A549 (cell line): ENCODE measurements at regions not wholly inside any gene's neighbourhood (a gene's known extent, or its start where the extent isn't known, plus 50 kb on each side); places are given as distances from the start of the nearest gene placed in this dataset.

Source experiments
- ATAC-seq, 2 experiments: fragments of 200-7000 bp in 1 of 2; fragments of >200 bp in 1 of 2; cut with Nextera tagmentation in 1 of 2; cut with Tn5 transposase in 1 of 2; 3 replicates each; pipeline versions ENCODE4 v1.8.0 to v1.9.1; 2018 to 2020; ENCODE audit warnings: mild to moderate bottlenecking in 1 of 2, moderate library complexity in 1 of 2
- CTCF ChIA-PET: fragments of 300-600 bp; sonication (Branson Sonifier 250); formaldehyde crosslinking; extraction: SDS; loops from one replicate; lab custom pipeline; 2021; ENCODE audit warnings: antibody characterized with exemption, inconsistent platforms; lab: Yijun Ruan, JAX
- POLR2A ChIA-PET: fragments of 350-600 bp; formaldehyde crosslinking; extraction: SDS; loops from one replicate; lab custom pipeline; 2021; ENCODE audit warnings: antibody characterized with exemption, inconsistent platforms; lab: Yijun Ruan, JAX
- DNase-seq, 2 experiments: peaks; one replicate each; pipeline versions ENCODE4 v3.0.0 to v3.0.0-alpha.2; 2011 to 2016; ENCODE audit warnings: low read depth in 1 of 2, low spot score in 1 of 2
- FAIRE-seq: peaks from 2 replicates; lab custom pipeline; 2011; peaks lifted over from hg19 to GRCh38; lab: Jason Lieb, UNC
- H3K27ac ChIP-seq, 2 experiments: fragments of >200 bp; sonication (Bioruptor Twin); formaldehyde crosslinking; 3 replicates each; pipeline ENCODE4 v1.5.1; 2016 to 2017
- H3K4me1 ChIP-seq: fragments of >200 bp; sonication (Bioruptor Twin); formaldehyde crosslinking; 3 replicates; pipeline ENCODE4 v1.6.1; 2016
- H3K4me2 ChIP-seq: fragments of >200 bp; sonication (Bioruptor Twin); formaldehyde crosslinking; 3 replicates; pipeline ENCODE4 v1.6.1; 2016
- H3K4me3 ChIP-seq: fragments of >200 bp; sonication (Bioruptor Twin); formaldehyde crosslinking; 3 replicates; pipeline ENCODE4 v1.5.1; 2016
- H3K9me3 ChIP-seq: fragments of >200 bp; sonication (Bioruptor Twin); formaldehyde crosslinking; 3 replicates; pipeline ENCODE4 v1.6.1; 2016
- BHLHE40 ChIP-seq: IDR thresholded peaks from 2 replicates; pipeline ENCODE4 v1.6.1; 2012; ENCODE audit warnings: low read depth, low read length, inconsistent platforms
- CBX2 ChIP-seq: fragments of 200-600 bp; sonication (generic); IDR thresholded peaks from 2 replicates; pipeline ENCODE4 v1.6.1; 2016; ENCODE audit warnings: low read depth, mild to moderate bottlenecking, borderline replicate concordance
- CHD2 ChIP-seq: fragments of 150-350 bp; IDR thresholded peaks from 2 replicates; pipeline ENCODE4 v1.6.1; 2014; ENCODE audit warnings: low read length; ENCODE audit not compliant: partially characterized antibody
- CTCF ChIP-seq: fragments of >200 bp; sonication (Bioruptor Twin); formaldehyde crosslinking; IDR thresholded peaks from 3 replicates; pipeline ENCODE4 v1.5.1; 2016
- E2F6 ChIP-seq: IDR thresholded peaks from 2 replicates; pipeline ENCODE4 v1.6.1; 2012; ENCODE audit warnings: low read depth, borderline replicate concordance
- EHF ChIP-seq: fragments of 250-450 bp; sonication (Bioruptor Pico); IDR thresholded peaks from 2 replicates; pipeline ENCODE4 v1.5.0; 2020; ENCODE audit warnings: mild to moderate bottlenecking
- EHMT2 ChIP-seq: fragments of 200-600 bp; sonication (generic); IDR thresholded peaks from 2 replicates; pipeline ENCODE4 v1.6.1; 2016; ENCODE audit warnings: antibody characterized with exemption, low read depth, mild to moderate bottlenecking, moderate library complexity
- ELK1 ChIP-seq: fragments of 150-350 bp; IDR thresholded peaks from 2 replicates; pipeline ENCODE4 v1.6.1; 2014; ENCODE audit warnings: low read depth, mild to moderate bottlenecking, low read length
- EP300 ChIP-seq, 2 experiments: fragments of >200 bp; sonication (Bioruptor Twin); formaldehyde crosslinking; IDR thresholded peaks; 2 replicates in 1 of 2; 3 replicates in 1 of 2; pipeline ENCODE4 v1.6.1; 2016 to 2017
- HDAC2 ChIP-seq: fragments of 200-600 bp; sonication (generic); IDR thresholded peaks from 2 replicates; pipeline ENCODE4 v1.6.1; 2016
- HES2 ChIP-seq: fragments of >200 bp; sonication (Bioruptor Twin); formaldehyde crosslinking; IDR thresholded peaks from 2 replicates; pipeline ENCODE4 v1.6.1; 2016
- HEYL ChIP-seq: fragments of 250-450 bp; sonication (Bioruptor Pico); IDR thresholded peaks from 2 replicates; pipeline ENCODE4 v1.8.0; 2021; ENCODE audit warnings: mild to moderate bottlenecking, moderate library complexity
- JUNB ChIP-seq: fragments of >200 bp; sonication (Bioruptor Twin); formaldehyde crosslinking; IDR thresholded peaks from 2 replicates; pipeline ENCODE4 v1.6.1; 2016
- KDM5A ChIP-seq: fragments of 200-600 bp; sonication (generic); IDR thresholded peaks from 2 replicates; pipeline ENCODE4 v1.6.1; 2016; ENCODE audit warnings: antibody characterized with exemption, mild to moderate bottlenecking
- MAFK ChIP-seq: fragments of 450-650 bp; IDR thresholded peaks from 2 replicates; pipeline ENCODE4 v1.6.1; 2014; ENCODE audit not compliant: partially characterized antibody
- MAX ChIP-seq: IDR thresholded peaks from 2 replicates; pipeline ENCODE4 v1.6.1; 2012
- PBX3 ChIP-seq: IDR thresholded peaks from 2 replicates; pipeline ENCODE4 v1.6.1; 2012
- POLR2A ChIP-seq: IDR thresholded peaks from 2 replicates; pipeline ENCODE4 v1.6.1; 2012; ENCODE audit warnings: mild to moderate bottlenecking, low read length
- RARB ChIP-seq: fragments of 250-450 bp; sonication (Bioruptor Pico); IDR thresholded peaks from 2 replicates; pipeline ENCODE4 v1.8.0; 2021; ENCODE audit warnings: mild to moderate bottlenecking, moderate library complexity
- RCOR1 ChIP-seq: fragments of 150-350 bp; IDR thresholded peaks from 2 replicates; pipeline ENCODE4 v1.6.1; 2014; ENCODE audit warnings: antibody characterized with exemption, low read length, low read depth
- RFX5 ChIP-seq: fragments of 450-650 bp; IDR thresholded peaks from 2 replicates; pipeline ENCODE4 v1.7.1; 2014; ENCODE audit warnings: antibody characterized with exemption, mild to moderate bottlenecking, moderate library complexity
- RNF2 ChIP-seq: fragments of 200-600 bp; sonication (generic); IDR thresholded peaks from 2 replicates; pipeline ENCODE4 v1.6.1; 2016; ENCODE audit warnings: low read depth, mild to moderate bottlenecking, antibody characterized with exemption, moderate library complexity, borderline replicate concordance
- SREBF2 ChIP-seq: fragments of 450-650 bp; IDR thresholded peaks from 2 replicates; pipeline ENCODE4 v1.6.1; 2014; ENCODE audit warnings: mild to moderate bottlenecking, moderate library complexity
- ZSCAN20 ChIP-seq: fragments of 250-450 bp; sonication (Bioruptor Pico); IDR thresholded peaks from 2 replicates; pipeline ENCODE4 v1.8.0; 2022; ENCODE audit warnings: mild to moderate bottlenecking, moderate library complexity
- WGBS: methylation state at CpG from one replicate; pipeline ENCODE4 v1.1.6; 2017; ENCODE audit errors: missing lambda C conversion rate; 5-methylcytosine and 5-hydroxymethylcytosine counted together

- ATAC-seq = no peak
- TF ChIP-seq KDM5A = no peak
- no peak for TF ChIP-seq SREBF2
- no peak for TF ChIP-seq MAX
- no peak for TF ChIP-seq HDAC2
- TF ChIP-seq RFX5 = no peak
- no peak for TF ChIP-seq RNF2
- no peak for TF ChIP-seq RARB (CRISPR knock-in tag)
- TF ChIP-seq E2F6 = no peak
- TF ChIP-seq BHLHE40 = no peak
- TF ChIP-seq, all 56 proteins: peak for 0
Observed at GRCh38 chr9:134273647-134274046, 52.6 kb upstream of the RXRA start.

GRCh38 chr9:134275375-134275774 lies 50.9 kb upstream of the RXRA start:
- POLR2A ChIA-PET = no interaction called here
- Histone ChIP-seq H3K4me3 (no peak overlapping the region), H3K4me1 (no peaks in the 10 kb centered on the region), H3K4me2 (no peak overlapping the region), H3K27ac (no peak overlapping the region), H3K9me3 (0 out of 3 replicates have a peak, but pooled peaks cover 4% of the 10 kb centered on the region)
- no peak for TF ChIP-seq EHMT2
- no peak for TF ChIP-seq ELK1
- TF ChIP-seq HES2 = no peak
- TF ChIP-seq EP300 (IDR thresholded peaks at IDR 0.05) = no peak
- no peak for TF ChIP-seq BHLHE40
- TF ChIP-seq PBX3 = no peak
- no peak for TF ChIP-seq ZSCAN20 (CRISPR knock-in tag)
- TF ChIP-seq RARB (CRISPR knock-in tag) = no peak
- TF ChIP-seq HEYL (CRISPR knock-in tag) = no peak
- no peak for TF ChIP-seq POLR2A
- TF ChIP-seq RCOR1 = no peak
- no peak for TF ChIP-seq CBX2
- no peak for TF ChIP-seq CHD2
- no peak for TF ChIP-seq MAFK
- no peak for TF ChIP-seq EHF (CRISPR knock-in tag)
- TF ChIP-seq CTCF = no peak
- TF ChIP-seq JUNB = no peak
- ATAC-seq = peak; percentile 8 to 44; a peak in 3 of 6 replicates
- no peak for DNase-seq
- no peak for FAIRE-seq
- WGBS = 38% methylated on average over 7 of the region's 9 CpGs
- CTCF ChIA-PET = no interaction called here

More at GRCh38 chr9:134273647-134274046, 52.6 kb upstream of the RXRA start:
- no peak overlapping the region for H3K4me2 ChIP-seq
- no peaks in the 10 kb centered on the region for H3K4me1 ChIP-seq
- no peak overlapping the region for H3K4me3 ChIP-seq
- FAIRE-seq (no peak), DNase-seq (no peak)
- 0 out of 3 replicates have a peak, but pooled peaks cover 4% of the 10 kb centered on the region for H3K9me3 ChIP-seq
- ChIA-PET CTCF (interaction anchor here (0.9 kb wide), 1 partner anchor 41 kb away, joined by 3 read pairs; no protein-coding TSS in a partner anchor), POLR2A (no interaction called here)
- no peak overlapping the region for H3K27ac ChIP-seq
- 89% methylated on average over 5 of the region's 5 CpGs for WGBS
